DOHH2 (cell line): ENCODE measurements at regions not wholly inside any gene's neighbourhood (a gene's known extent, or its start where the extent isn't known, plus 50 kb on each side); places are given as distances from the start of the nearest gene placed in this dataset.
A peak's percentile ranks its signal among the peaks of the same experiment; 100 is the strongest.

ENCODE experiments used
- H3F3A ChIP-seq: fragments of 200-600 bp; sonication (generic), shearing (Covaris generic); 2 replicates; pipeline ENCODE4 v1.6.0; 2016; ENCODE audit warnings: antibody characterized with exemption, mild to moderate bottlenecking; ENCODE audit not compliant: control insufficient read depth, insufficient read depth
- H3K27ac ChIP-seq: fragments of 200-600 bp; sonication (generic); 2 replicates; pipeline ENCODE4 v1.5.1; 2014; ENCODE audit warnings: low read depth, mild to moderate bottlenecking, low read length, moderate library complexity
- H3K27me3 ChIP-seq: fragments of 200-600 bp; sonication (generic); 2 replicates; pipeline ENCODE4 v1.6.1; 2014; ENCODE audit warnings: mild to moderate bottlenecking, low read length, mixed read lengths; ENCODE audit not compliant: control insufficient read depth
- H3K36me3 ChIP-seq: fragments of 200-600 bp; sonication (generic); 2 replicates; pipeline ENCODE4 v1.6.1; 2014; ENCODE audit warnings: mild to moderate bottlenecking, low read length, moderate library complexity, mixed read lengths; ENCODE audit not compliant: control insufficient read depth
- H3K4me1 ChIP-seq: fragments of 200-600 bp; sonication (generic); 2 replicates; pipeline ENCODE4 v1.6.1; 2014; ENCODE audit warnings: mild to moderate bottlenecking, low read length, mixed read lengths; ENCODE audit not compliant: control insufficient read depth
- H3K4me2 ChIP-seq: fragments of 200-600 bp; sonication (generic); 2 replicates; pipeline ENCODE4 v1.6.0; 2014; ENCODE audit warnings: mild to moderate bottlenecking, low read length, moderate library complexity
- H3K4me3 ChIP-seq: fragments of 200-600 bp; sonication (generic); 2 replicates; pipeline ENCODE4 v1.5.1; 2014; ENCODE audit warnings: mild to moderate bottlenecking, low read length, mixed read lengths
- H3K79me2 ChIP-seq: fragments of 200-600 bp; sonication (generic); 2 replicates; pipeline ENCODE4 v1.6.1; 2014; ENCODE audit warnings: mild to moderate bottlenecking, low read length, mixed read lengths; ENCODE audit not compliant: control insufficient read depth
- H3K9me2 ChIP-seq: fragments of 200-600 bp; sonication (generic); replicated peaks from 2 replicates; pipeline ENCODE4 v1.6.1; 2014; ENCODE audit warnings: mild to moderate bottlenecking, low read length, mixed read lengths; ENCODE audit not compliant: control insufficient read depth
- H3K9me3 ChIP-seq: fragments of 200-600 bp; sonication (generic); 2 replicates; pipeline ENCODE4 v1.6.1; 2014; ENCODE audit warnings: antibody characterized with exemption, low read length, mixed read lengths; ENCODE audit not compliant: control insufficient read depth, insufficient read depth
- H4K20me1 ChIP-seq: fragments of 200-600 bp; sonication (generic); 2 replicates; pipeline ENCODE4 v1.6.0; 2014; ENCODE audit warnings: low read depth, mild to moderate bottlenecking, antibody characterized with exemption, low read length, moderate library complexity; ENCODE audit not compliant: control insufficient read depth, insufficient read depth
- EZH2phosphoT487 ChIP-seq: fragments of 200-600 bp; sonication (generic); IDR thresholded peaks from 2 replicates; pipeline ENCODE4 v1.6.1; 2017; ENCODE audit warnings: borderline replicate concordance, mild to moderate bottlenecking, antibody characterized with exemption, low read length, moderate library complexity, mixed read lengths
- TF ChIP-seq, protein P1 (sequence below): fragments of 200-600 bp; sonication (generic); IDR thresholded peaks from one replicate; pipeline ENCODE4 v1.5.1; 2014; ENCODE audit warnings: antibody characterized with exemption, mild to moderate bottlenecking, low read depth, low read length; ENCODE audit not compliant: poor library complexity, severe bottlenecking

DNA sequence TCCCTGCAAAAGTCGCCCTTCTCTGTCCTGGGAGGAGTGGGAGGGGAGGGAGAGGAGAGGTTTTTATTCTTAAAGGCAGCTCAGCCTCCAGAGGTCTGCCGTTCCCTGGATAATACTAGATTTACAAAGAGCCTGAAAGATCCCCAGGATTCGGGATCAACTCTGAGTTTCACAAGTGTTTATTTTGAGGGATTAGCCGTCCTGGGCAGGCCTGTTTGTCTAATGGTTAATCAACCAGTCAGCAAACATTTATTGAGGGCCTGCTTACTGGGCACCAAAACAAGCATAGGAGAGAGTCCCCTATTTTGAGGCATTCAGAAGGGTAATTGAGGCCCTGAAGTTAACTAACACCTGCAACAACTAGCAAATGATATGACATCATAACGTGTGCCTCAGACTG, 152.6 kb upstream of the SLC1A4 start:
- Histone ChIP-seq H4K20me1 (no peaks in the 10 kb centered on the region), H3K4me2 (no peak overlapping the region), H3K9me2 (no peaks in the 10 kb centered on the region), H3K79me2 (no peaks in the 10 kb centered on the region), H3K27ac (no peak overlapping the region), H3F3A (peaks cover 14% of the 10 kb centered on the region), H3K4me3 (no peak overlapping the region), H3K27me3 (no peaks in the 10 kb centered on the region), H3K4me1 (peaks cover 41% of the 10 kb centered on the region), H3K9me3 (no peaks in the 10 kb centered on the region), H3K36me3 (no peaks in the 10 kb centered on the region)
- no peak for TF ChIP-seq EZH2phosphoT487
- TF ChIP-seq, protein P1, sequence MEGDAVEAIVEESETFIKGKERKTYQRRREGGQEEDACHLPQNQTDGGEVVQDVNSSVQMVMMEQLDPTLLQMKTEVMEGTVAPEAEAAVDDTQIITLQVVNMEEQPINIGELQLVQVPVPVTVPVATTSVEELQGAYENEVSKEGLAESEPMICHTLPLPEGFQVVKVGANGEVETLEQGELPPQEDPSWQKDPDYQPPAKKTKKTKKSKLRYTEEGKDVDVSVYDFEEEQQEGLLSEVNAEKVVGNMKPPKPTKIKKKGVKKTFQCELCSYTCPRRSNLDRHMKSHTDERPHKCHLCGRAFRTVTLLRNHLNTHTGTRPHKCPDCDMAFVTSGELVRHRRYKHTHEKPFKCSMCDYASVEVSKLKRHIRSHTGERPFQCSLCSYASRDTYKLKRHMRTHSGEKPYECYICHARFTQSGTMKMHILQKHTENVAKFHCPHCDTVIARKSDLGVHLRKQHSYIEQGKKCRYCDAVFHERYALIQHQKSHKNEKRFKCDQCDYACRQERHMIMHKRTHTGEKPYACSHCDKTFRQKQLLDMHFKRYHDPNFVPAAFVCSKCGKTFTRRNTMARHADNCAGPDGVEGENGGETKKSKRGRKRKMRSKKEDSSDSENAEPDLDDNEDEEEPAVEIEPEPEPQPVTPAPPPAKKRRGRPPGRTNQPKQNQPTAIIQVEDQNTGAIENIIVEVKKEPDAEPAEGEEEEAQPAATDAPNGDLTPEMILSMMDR: no peak

DNA sequence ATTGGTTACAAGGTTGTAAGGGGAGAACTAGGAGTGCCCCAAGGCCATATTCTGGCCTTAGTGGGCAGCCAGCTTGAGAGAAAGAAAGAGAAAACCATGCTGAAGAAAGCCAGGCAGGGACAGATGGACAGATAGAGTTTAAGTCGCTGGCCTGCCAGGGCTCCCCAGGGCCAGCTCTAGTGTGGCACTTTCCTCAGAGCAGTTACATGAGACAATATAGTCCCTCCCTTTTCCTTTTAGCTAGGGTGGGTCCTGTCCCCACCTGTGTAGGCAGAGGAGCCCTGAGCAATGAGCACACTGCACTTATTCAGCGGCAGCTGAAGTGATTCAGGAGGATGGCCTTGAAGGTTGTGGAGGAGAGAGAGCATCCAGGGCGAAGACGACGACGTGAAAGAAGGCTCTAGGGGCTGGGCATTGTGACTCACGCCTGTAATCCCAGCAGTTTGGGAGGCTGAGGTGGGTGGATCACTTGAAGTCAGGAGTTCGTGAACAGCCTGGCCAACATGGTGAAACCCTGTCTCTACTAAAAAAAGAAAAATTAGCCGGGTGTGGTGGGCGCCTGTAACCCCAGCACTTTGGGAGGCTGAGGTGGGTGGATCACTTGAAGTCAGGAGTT, 152.0 kb upstream of the SLC1A4 start:
- H3K4me2 ChIP-seq: no peak overlapping the region
- peaks cover 43% of the 10 kb centered on the region for H3K4me1 ChIP-seq
- H3F3A ChIP-seq: peaks cover 18% of the 10 kb centered on the region
- no peaks in the 10 kb centered on the region for H3K9me2 ChIP-seq
- no peaks in the 10 kb centered on the region for H3K36me3 ChIP-seq
- H3K4me3 ChIP-seq: no peak overlapping the region
- no peaks in the 10 kb centered on the region for H4K20me1 ChIP-seq
- no peaks in the 10 kb centered on the region for H3K79me2 ChIP-seq
- TF ChIP-seq, protein P1: no peak
- TF ChIP-seq EZH2phosphoT487: no peak
- no peaks in the 10 kb centered on the region for H3K9me3 ChIP-seq
- H3K27me3 ChIP-seq: no peaks in the 10 kb centered on the region
- no peak overlapping the region for H3K27ac ChIP-seq

DNA sequence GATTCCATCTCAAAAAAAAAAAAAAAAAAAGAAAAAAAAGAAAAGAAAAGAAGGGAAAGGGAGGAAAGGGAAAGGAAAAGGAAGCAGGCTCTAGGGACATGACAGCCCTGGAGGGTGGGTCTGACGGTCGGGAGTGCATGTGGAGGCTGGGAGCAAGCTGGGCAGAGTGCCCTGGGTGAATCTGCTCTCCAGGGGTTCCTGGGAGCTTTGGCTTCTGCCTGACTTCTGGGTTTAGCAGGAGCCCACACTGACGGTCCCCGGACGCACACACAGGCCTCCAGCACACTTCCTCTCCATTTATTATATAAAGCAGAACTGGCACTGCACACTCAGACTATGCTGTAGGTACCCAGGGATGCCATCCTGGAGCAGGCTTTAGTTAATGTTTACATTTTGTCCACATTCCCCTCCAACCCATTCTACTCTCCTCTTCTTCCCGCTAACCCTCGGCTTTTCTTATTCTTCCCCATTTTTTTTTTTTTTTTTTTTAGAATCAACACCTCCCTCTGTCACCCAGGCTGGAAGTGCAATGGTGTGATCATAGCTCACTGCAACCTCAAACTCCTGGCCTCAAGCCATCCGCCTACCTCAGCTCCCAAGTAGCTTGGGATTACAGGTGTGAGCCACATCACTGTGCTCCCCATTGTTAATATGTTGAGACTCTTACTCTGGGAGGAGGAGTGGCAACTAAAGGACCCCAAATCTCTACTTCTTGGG, 151.1 kb upstream of the SLC1A4 start:
- TF ChIP-seq, protein P1: no peak
- no peak for TF ChIP-seq EZH2phosphoT487
- Histone ChIP-seq H3K79me2 (no peaks in the 10 kb centered on the region), H3K4me1 (peaks cover 46% of the 10 kb centered on the region)

More for the DNA sequence above, 151.1 kb upstream of the SLC1A4 start:
- Histone ChIP-seq H3K9me3 (no peaks in the 10 kb centered on the region), H4K20me1 (no peaks in the 10 kb centered on the region), H3K4me3 (no peak overlapping the region), H3K9me2 (no peaks in the 10 kb centered on the region), H3K4me2 (peak overlapping the region; percentile 7; the same call in 1 of the 2 replicates), H3F3A (peaks cover 18% of the 10 kb centered on the region), H3K27me3 (no peaks in the 10 kb centered on the region), H3K27ac (no peak overlapping the region), H3K36me3 (no peaks in the 10 kb centered on the region)
